ENCODE measurements at regions not wholly inside any gene's neighbourhood (a gene's known extent, or its start where the extent isn't known, plus 50 kb on each side); places are given as distances from the start of the nearest gene placed in this dataset.

DNA sequence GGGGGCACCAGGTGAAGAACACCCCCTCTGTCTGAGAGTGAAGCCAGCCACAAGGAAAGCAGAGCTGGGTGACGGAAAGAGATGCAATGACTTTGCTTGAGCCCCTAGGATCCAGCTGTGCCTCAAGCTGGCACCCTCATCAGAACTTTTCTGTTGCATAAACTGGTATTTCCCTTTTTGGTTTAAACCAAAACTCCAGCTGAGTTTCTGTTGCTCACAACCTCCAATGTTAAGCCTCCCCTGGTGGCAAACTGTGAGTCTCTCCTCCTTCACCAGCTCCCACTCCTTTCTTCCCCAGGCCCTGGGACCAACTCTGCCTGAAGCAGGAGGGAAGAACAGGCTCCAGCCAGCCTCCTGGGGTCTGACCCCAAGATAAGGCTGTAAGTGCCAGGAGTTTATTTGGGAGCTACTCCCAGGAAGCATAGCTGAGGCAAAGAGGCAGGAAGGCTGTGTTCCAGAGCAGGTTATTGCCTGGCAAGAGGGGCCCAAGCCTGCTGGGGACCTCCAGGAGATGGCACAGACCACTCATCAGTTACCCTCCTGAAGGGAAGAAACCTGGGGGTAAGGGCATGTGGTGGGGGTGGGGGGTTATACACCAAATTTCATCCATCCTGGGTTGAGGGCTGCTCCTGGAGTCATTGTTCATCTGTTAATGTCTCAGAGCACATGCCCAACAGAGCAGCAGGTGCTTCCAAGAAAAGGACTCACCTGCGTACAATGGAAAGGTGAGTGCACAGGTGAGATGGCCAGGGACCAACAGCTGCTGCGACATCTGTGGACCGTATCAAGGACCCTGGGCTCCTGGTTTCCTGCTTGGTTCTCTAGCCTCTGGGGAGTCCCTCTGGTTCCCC, 73.3 kb upstream of the NANOS1 start:
- no peak for TF ChIP-seq CTCF (conservative IDR thresholded peaks at IDR 0.05)
- H3K27ac ChIP-seq: no peak overlapping the region

GRCh38 chr10:118956802-118957442, 72.6 kb upstream of the NANOS1 start:
- no peak for TF ChIP-seq CTCF (conservative IDR thresholded peaks at IDR 0.05)
- no peak overlapping the region for H3K27ac ChIP-seq

GRCh38 chr10:118957443-118957825, 72.1 kb upstream of the NANOS1 start:
- H3K27ac ChIP-seq: no peak overlapping the region
- no peak for TF ChIP-seq CTCF (conservative IDR thresholded peaks at IDR 0.05)

GRCh38 chr10:118957966-118958365, 71.5 kb upstream of the NANOS1 start:
- TF ChIP-seq CTCF (conservative IDR thresholded peaks at IDR 0.05): no peak
- no peak overlapping the region for H3K27ac ChIP-seq

DNA sequence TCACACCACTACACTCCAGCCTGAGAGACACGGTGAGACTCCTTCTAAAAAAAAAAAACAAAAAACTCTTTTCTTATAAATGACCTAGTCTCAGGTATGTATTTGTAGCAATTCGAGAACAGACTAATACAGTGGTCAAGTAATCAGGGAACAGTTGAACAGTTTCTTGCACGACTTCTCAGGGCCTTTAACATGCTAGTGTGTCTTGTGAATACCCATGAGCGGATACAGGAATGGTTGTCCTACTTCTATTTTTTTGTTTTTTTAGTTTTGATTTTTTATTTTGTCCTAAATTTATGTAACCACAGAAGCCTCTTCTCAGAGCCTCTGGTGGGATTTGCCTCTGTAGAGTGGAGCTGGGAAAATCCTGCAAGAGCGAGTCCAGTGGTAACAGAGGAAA, 71.0 kb upstream of the NANOS1 start:
- H3K27ac ChIP-seq: no peak overlapping the region
- no peak for TF ChIP-seq CTCF (conservative IDR thresholded peaks at IDR 0.05)

DNA sequence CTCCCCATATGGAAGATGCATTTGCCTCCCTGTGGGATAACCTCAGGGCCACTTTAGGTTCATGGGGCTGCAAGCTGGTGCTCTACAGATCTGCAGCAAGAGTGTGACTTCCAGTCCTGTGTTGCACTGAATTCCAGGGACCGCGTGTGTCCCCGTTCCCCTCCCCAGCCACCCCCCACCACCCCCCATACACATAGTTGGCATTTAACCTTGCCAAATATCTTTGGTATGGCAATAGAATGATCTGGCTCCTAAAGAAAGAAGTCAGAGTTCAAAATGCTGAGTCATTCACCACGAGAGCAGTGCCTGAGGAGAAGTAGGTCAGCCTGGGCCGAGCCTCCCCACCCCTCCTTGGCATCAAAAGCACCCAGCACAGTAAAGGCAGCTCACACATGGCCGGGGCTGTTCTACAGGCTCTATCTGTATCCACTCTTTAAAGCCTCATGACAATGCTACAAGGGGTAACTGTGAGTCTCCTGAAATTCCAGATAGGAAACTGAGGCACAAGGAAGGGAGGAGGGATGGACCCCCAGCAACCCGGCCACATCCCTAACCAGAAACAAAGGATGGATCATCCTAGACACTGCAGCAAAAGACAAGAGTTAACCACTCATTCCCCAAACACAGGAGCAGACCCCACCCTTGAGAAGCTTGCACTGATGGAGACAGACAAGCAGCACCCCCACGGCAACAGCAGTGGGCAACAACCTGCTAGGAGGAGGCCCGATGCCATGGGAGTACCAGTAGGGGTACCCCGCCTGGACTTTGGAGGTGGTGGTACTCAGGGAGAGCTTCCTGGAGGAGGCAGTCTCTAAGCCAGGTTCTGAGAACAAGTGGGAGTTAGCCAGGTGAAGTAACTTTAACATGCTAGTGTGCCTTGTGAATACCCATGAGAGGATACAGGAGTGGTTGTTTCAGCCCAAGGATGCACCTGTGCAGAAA, 70.3 kb upstream of the NANOS1 start:
- no peak overlapping the region for H3K27ac ChIP-seq
- TF ChIP-seq CTCF (conservative IDR thresholded peaks at IDR 0.05): no peak

All from VCaP (cell line).